Neural progenitor cell (in vitro differentiated cells): ENCODE measurements at regions not wholly inside any gene's neighbourhood (a gene's known extent, or its start where the extent isn't known, plus 50 kb on each side); places are given as distances from the start of the nearest gene placed in this dataset.

Experiments
- DNase-seq: peaks from one replicate; pipeline ENCODE4 v3.0.0-alpha.2; 2016; ENCODE audit warnings: low spot score
- H2AFZ ChIP-seq: fragments of 200-600 bp; sonication (generic); replicated peaks from 2 replicates; pipeline ENCODE4 v1.6.1; 2016; ENCODE audit warnings: antibody characterized with exemption
- H3F3A ChIP-seq: fragments of 200-600 bp; sonication (generic); 2 replicates; pipeline ENCODE4 v1.6.1; 2016; ENCODE audit warnings: antibody characterized with exemption, low read depth
- H3K27ac ChIP-seq: fragments of 200-600 bp; sonication (generic); 2 replicates; pipeline ENCODE4 v1.5.1; 2016; ENCODE audit warnings: mild to moderate bottlenecking
- H3K27me3 ChIP-seq: fragments of 200-600 bp; sonication (generic); 2 replicates; pipeline ENCODE4 v1.6.1; 2016; ENCODE audit warnings: mild to moderate bottlenecking, moderate library complexity
- H3K36me3 ChIP-seq: fragments of 200-600 bp; sonication (generic); 2 replicates; pipeline ENCODE4 v1.5.1; 2016
- H3K4me1 ChIP-seq: fragments of 200-600 bp; sonication (generic); 2 replicates; pipeline ENCODE4 v1.6.1; 2016; ENCODE audit warnings: mixed run types
- H3K4me2 ChIP-seq: fragments of 200-600 bp; sonication (generic); 2 replicates; pipeline ENCODE4 v1.6.1; 2016
- H3K4me3 ChIP-seq: fragments of 200-600 bp; sonication (generic); 2 replicates; pipeline ENCODE4 v1.5.1; 2016
- H3K79me2 ChIP-seq: fragments of 200-600 bp; sonication (generic); 2 replicates; pipeline ENCODE4 v1.6.1; 2016; ENCODE audit warnings: low read depth
- H3K9ac ChIP-seq: fragments of 200-600 bp; sonication (generic); 2 replicates; pipeline ENCODE4 v1.6.1; 2016
- H3K9me3 ChIP-seq: fragments of 200-600 bp; sonication (generic); 2 replicates; pipeline ENCODE4 v1.5.1; 2016; ENCODE audit warnings: low read depth
- H4K20me1 ChIP-seq: fragments of 200-600 bp; sonication (generic); 2 replicates; pipeline ENCODE4 v1.6.1; 2016; ENCODE audit warnings: low read depth
- H3K27ac Mint-ChIP-seq: 3 replicates; pipeline ENCODE4 v1.8.0; 2021; ENCODE audit warnings: mixed read lengths
- H3K27me3 Mint-ChIP-seq: 2 replicates; pipeline ENCODE4 v1.8.0; 2022; ENCODE audit warnings: low read depth, mild to moderate bottlenecking, inconsistent platforms, moderate library complexity, mixed read lengths; ENCODE audit not compliant: insufficient read depth
- H3K36me3 Mint-ChIP-seq: 3 replicates; pipeline ENCODE4 v1.8.0; 2021; ENCODE audit warnings: mixed read lengths
- H3K4me1 Mint-ChIP-seq: 3 replicates; pipeline ENCODE4 v1.8.0; 2021; ENCODE audit warnings: mixed read lengths
- H3K4me3 Mint-ChIP-seq: 3 replicates; pipeline ENCODE4 v1.8.0; 2021; ENCODE audit warnings: mild to moderate bottlenecking, moderate library complexity, mixed read lengths
- H3K9me3 Mint-ChIP-seq: 3 replicates; pipeline ENCODE4 v1.8.0; 2020; ENCODE audit warnings: mixed read lengths
- EZH2 ChIP-seq: fragments of 200-600 bp; sonication (generic); IDR thresholded peaks from 2 replicates; pipeline ENCODE4 v1.6.1; 2017; ENCODE audit warnings: antibody characterized with exemption, mild to moderate bottlenecking, moderate library complexity
- EZH2phosphoT487 ChIP-seq: fragments of 200-600 bp; sonication (generic); IDR thresholded peaks from 2 replicates; pipeline ENCODE4 v1.6.1; 2017; ENCODE audit warnings: antibody characterized with exemption
- TF ChIP-seq, protein P1 (sequence below): fragments of 200-600 bp; sonication (generic); IDR thresholded peaks from 2 replicates; pipeline ENCODE4 v1.5.1; 2017; ENCODE audit warnings: antibody characterized with exemption, mild to moderate bottlenecking

DNA sequence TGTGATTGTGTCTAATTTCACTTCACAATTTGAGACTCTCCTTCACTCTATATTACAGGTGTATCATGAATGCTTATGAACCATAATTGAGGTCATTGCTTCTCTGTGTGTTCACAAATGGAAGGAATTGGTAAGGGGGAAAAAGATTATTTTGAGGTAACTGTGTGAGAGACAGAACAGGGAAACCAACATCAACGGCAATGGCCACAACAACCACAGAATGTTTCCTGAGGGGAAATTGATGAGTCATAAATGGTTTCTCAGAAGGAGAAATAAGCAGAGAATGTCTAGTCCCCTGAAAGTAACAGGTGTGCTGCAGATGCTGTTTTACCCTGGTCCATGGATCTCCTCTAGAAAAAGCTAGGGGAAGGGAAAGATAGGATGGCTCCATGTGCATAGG, 361.2 kb upstream of the GALNT5 start:
- Histone ChIP-seq H3K4me2 (no peak overlapping the region), H3K36me3 (no peaks in the 10 kb centered on the region), H3K27ac (no peak overlapping the region), H3K9ac (no peak overlapping the region), H3K9me3 (no peaks in the 10 kb centered on the region), H2AFZ (no peak overlapping the region), H3K4me1 (peaks cover 18% of the 10 kb centered on the region), H3K27me3 (no peaks in the 10 kb centered on the region), H3F3A (peaks cover 10% of the 10 kb centered on the region), H3K4me3 (no peak overlapping the region), H3K79me2 (no peaks in the 10 kb centered on the region), H4K20me1 (no peaks in the 10 kb centered on the region)
- TF ChIP-seq EZH2 = no peak
- TF ChIP-seq, protein P1, sequence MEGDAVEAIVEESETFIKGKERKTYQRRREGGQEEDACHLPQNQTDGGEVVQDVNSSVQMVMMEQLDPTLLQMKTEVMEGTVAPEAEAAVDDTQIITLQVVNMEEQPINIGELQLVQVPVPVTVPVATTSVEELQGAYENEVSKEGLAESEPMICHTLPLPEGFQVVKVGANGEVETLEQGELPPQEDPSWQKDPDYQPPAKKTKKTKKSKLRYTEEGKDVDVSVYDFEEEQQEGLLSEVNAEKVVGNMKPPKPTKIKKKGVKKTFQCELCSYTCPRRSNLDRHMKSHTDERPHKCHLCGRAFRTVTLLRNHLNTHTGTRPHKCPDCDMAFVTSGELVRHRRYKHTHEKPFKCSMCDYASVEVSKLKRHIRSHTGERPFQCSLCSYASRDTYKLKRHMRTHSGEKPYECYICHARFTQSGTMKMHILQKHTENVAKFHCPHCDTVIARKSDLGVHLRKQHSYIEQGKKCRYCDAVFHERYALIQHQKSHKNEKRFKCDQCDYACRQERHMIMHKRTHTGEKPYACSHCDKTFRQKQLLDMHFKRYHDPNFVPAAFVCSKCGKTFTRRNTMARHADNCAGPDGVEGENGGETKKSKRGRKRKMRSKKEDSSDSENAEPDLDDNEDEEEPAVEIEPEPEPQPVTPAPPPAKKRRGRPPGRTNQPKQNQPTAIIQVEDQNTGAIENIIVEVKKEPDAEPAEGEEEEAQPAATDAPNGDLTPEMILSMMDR = no peak
- no peak for TF ChIP-seq EZH2phosphoT487
- DNase-seq = no peak
- Mint-ChIP-seq H3K36me3 (no peaks in the 10 kb centered on the region), H3K27ac (no peak overlapping the region), H3K27me3 (no peaks in the 10 kb centered on the region), H3K4me3 (no peak overlapping the region), H3K9me3 (no peaks in the 10 kb centered on the region), H3K4me1 (peaks cover 16% of the 10 kb centered on the region)

DNA sequence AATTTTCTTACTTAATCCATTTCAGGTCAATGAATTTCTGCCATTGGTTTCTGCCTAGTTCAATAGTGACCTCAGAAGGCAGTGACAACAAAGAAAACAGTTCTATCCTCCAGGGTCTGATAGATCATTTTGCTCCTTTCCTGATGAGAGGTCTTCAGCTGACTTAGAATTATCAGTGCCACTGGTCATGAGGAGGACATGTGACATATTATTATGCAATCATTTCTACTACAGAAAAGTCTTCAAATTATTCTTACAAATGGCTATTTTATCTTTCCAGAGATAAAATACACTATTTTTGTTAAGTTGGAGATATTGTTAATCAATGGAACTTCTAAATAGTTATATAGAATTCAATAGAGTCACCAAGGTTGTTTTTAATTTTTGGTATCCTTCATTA, 360.0 kb upstream of the GALNT5 start:
- Histone ChIP-seq H3K27ac (no peak overlapping the region), H3K36me3 (no peaks in the 10 kb centered on the region), H3K79me2 (no peaks in the 10 kb centered on the region), H2AFZ (no peak overlapping the region), H3K4me3 (no peak overlapping the region), H3K9ac (no peak overlapping the region), H3F3A (peaks cover 10% of the 10 kb centered on the region), H3K4me1 (peaks cover 7% of the 10 kb centered on the region), H3K9me3 (no peaks in the 10 kb centered on the region), H4K20me1 (no peaks in the 10 kb centered on the region), H3K27me3 (no peaks in the 10 kb centered on the region), H3K4me2 (no peak overlapping the region)
- Mint-ChIP-seq H3K4me3 (no peak overlapping the region), H3K9me3 (no peaks in the 10 kb centered on the region), H3K27ac (no peak overlapping the region), H3K36me3 (no peaks in the 10 kb centered on the region), H3K4me1 (peaks cover 8% of the 10 kb centered on the region), H3K27me3 (no peaks in the 10 kb centered on the region)
- no peak for TF ChIP-seq EZH2
- TF ChIP-seq, protein P1 = no peak
- no peak for TF ChIP-seq EZH2phosphoT487
- no peak for DNase-seq

DNA sequence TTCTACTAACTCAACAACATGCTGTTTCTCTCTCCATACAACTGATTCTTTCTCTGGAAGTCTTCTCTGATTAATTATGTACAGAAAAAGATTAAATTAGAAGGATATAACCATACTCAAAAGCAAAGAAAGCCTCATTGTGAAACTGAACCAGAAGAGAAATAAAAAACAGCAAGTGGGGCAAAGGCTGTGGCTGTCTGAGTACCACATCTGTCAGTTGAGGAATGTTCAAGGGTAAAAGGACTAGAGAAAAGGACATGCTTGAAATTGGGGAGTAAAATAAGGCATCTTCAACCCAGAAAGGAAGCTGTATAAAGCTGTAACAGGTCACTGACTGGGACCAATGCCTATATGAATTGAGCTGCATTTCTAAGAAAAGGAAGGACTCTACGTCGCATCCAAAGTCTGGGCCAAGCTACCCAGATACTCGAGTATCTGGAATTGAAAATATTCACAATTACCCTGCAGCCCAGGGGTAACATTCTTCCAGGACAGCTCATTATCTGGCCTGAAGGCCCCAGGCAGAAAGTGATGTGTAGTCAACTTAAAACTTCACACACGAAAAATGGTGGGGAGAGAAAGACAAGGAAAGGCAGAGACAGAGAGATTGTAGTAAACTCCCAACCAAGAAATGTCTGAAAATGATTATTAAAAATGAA, 356.0 kb upstream of the GALNT5 start:
- H3K27ac Mint-ChIP-seq = no peak overlapping the region
- H3K9me3 Mint-ChIP-seq = no peaks in the 10 kb centered on the region
- H4K20me1 ChIP-seq = no peaks in the 10 kb centered on the region
- H3K4me3 Mint-ChIP-seq = no peak overlapping the region
- H3K4me3 ChIP-seq = no peak overlapping the region
- no peak overlapping the region for H3K27ac ChIP-seq
- no peaks in the 10 kb centered on the region for H3K4me1 Mint-ChIP-seq
- H3F3A ChIP-seq = no peaks in the 10 kb centered on the region
- H3K9ac ChIP-seq = no peak overlapping the region
- H3K79me2 ChIP-seq = no peaks in the 10 kb centered on the region
- no peak for DNase-seq
- H3K4me1 ChIP-seq = no peaks in the 10 kb centered on the region
- H3K4me2 ChIP-seq = no peak overlapping the region
- no peaks in the 10 kb centered on the region for H3K27me3 ChIP-seq
- no peaks in the 10 kb centered on the region for H3K36me3 ChIP-seq
- H3K27me3 Mint-ChIP-seq = peaks cover 2% of the 10 kb centered on the region
- no peaks in the 10 kb centered on the region for H3K36me3 Mint-ChIP-seq
- no peak overlapping the region for H2AFZ ChIP-seq
- H3K9me3 ChIP-seq = no peaks in the 10 kb centered on the region
- TF ChIP-seq, protein P1 = no peak
- TF ChIP-seq EZH2phosphoT487 = no peak
- no peak for TF ChIP-seq EZH2
